Endothelial cell (in vitro differentiated cells): ENCODE measurements at regions not wholly inside any gene's neighbourhood (a gene's known extent, or its start where the extent isn't known, plus 50 kb on each side); places are given as distances from the start of the nearest gene placed in this dataset.

Experiments used
- DNase-seq: peaks from one replicate; pipeline ENCODE4 v3.0.0; 2021; ENCODE audit warnings: low spot score
- H3K27ac Mint-ChIP-seq: one replicate; pipeline ENCODE4 v1.8.0; 2021; ENCODE audit warnings: mixed read lengths, inconsistent platforms; ENCODE audit not compliant: unreplicated experiment
- H3K27me3 Mint-ChIP-seq: one replicate; pipeline ENCODE4 v1.8.0; 2021; ENCODE audit warnings: mild to moderate bottlenecking, moderate library complexity, mixed read lengths, inconsistent platforms; ENCODE audit not compliant: unreplicated experiment
- H3K36me3 Mint-ChIP-seq: one replicate; pipeline ENCODE4 v1.8.0; 2021; ENCODE audit warnings: mild to moderate bottlenecking, low read depth, mixed read lengths, inconsistent platforms; ENCODE audit not compliant: unreplicated experiment
- H3K4me1 Mint-ChIP-seq: one replicate; pipeline ENCODE4 v1.8.0; 2021; ENCODE audit warnings: mild to moderate bottlenecking, mixed read lengths, inconsistent platforms; ENCODE audit not compliant: unreplicated experiment
- H3K4me3 Mint-ChIP-seq: one replicate; pipeline ENCODE4 v1.8.0; 2021; ENCODE audit warnings: mild to moderate bottlenecking, mixed read lengths, inconsistent platforms; ENCODE audit not compliant: unreplicated experiment
- H3K9me3 Mint-ChIP-seq: one replicate; pipeline ENCODE4 v1.8.0; 2021; ENCODE audit warnings: mixed read lengths, inconsistent platforms; ENCODE audit not compliant: unreplicated experiment
- TF ChIP-seq, protein P1 (sequence below): fragments of 200-600 bp; sonication (generic); IDR thresholded peaks from one replicate; pipeline ENCODE4 v1.5.0; 2021; ENCODE audit warnings: antibody characterized with exemption; ENCODE audit not compliant: unreplicated experiment

DNA sequence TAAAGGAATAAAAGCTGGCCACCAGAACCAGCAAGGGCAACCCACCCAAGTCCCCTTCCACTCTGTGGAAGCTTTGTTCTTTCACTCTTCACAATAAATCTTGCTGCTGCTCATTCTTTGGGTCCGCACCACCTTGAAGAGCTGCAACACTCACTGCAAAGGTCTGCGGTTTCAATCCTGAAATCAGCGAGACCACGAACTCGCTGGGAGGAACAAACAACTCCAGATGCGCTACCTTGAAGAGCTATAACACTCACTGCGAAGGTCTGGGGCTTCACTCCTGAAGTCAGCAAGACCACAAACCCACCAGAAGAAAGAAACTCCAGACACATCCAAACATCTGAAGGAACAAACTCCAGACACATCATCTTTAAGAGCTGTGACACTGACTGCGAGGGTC is 365.2 kb upstream of the LUZP2 start:
- DNase-seq: no peak
- Mint-ChIP-seq H3K4me1 (peaks cover 15% of the 10 kb centered on the region), H3K27ac (no peak overlapping the region), H3K4me3 (no peak overlapping the region), H3K9me3 (no peaks in the 10 kb centered on the region), H3K36me3 (no peaks in the 10 kb centered on the region), H3K27me3 (no peaks in the 10 kb centered on the region)
- TF ChIP-seq, protein P1, sequence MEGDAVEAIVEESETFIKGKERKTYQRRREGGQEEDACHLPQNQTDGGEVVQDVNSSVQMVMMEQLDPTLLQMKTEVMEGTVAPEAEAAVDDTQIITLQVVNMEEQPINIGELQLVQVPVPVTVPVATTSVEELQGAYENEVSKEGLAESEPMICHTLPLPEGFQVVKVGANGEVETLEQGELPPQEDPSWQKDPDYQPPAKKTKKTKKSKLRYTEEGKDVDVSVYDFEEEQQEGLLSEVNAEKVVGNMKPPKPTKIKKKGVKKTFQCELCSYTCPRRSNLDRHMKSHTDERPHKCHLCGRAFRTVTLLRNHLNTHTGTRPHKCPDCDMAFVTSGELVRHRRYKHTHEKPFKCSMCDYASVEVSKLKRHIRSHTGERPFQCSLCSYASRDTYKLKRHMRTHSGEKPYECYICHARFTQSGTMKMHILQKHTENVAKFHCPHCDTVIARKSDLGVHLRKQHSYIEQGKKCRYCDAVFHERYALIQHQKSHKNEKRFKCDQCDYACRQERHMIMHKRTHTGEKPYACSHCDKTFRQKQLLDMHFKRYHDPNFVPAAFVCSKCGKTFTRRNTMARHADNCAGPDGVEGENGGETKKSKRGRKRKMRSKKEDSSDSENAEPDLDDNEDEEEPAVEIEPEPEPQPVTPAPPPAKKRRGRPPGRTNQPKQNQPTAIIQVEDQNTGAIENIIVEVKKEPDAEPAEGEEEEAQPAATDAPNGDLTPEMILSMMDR: no peak

DNA sequence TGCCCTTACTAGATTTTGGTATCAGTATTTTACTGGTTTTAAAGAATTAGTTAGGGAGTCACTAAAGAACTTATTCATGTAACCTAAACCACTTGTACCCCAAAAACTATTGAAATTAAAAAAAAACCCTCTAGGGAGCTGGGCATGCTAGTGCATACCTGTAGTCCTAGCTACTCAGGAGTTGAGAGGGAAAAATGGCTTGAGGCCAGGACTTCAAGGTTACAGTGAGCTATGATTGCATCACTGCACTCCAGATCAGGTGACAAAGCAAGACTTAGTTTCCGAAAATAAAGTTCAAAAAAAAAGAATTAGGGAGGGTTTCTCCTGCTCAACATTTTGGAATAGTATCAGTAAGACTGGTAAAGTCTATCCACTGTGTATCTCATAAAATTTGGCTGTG is 364.4 kb upstream of the LUZP2 start:
- Mint-ChIP-seq H3K36me3 (no peaks in the 10 kb centered on the region), H3K27me3 (no peaks in the 10 kb centered on the region), H3K27ac (no peak overlapping the region), H3K4me3 (no peak overlapping the region), H3K4me1 (peaks cover 13% of the 10 kb centered on the region), H3K9me3 (no peaks in the 10 kb centered on the region)
- DNase-seq: no peak
- TF ChIP-seq, protein P1: no peak

DNA sequence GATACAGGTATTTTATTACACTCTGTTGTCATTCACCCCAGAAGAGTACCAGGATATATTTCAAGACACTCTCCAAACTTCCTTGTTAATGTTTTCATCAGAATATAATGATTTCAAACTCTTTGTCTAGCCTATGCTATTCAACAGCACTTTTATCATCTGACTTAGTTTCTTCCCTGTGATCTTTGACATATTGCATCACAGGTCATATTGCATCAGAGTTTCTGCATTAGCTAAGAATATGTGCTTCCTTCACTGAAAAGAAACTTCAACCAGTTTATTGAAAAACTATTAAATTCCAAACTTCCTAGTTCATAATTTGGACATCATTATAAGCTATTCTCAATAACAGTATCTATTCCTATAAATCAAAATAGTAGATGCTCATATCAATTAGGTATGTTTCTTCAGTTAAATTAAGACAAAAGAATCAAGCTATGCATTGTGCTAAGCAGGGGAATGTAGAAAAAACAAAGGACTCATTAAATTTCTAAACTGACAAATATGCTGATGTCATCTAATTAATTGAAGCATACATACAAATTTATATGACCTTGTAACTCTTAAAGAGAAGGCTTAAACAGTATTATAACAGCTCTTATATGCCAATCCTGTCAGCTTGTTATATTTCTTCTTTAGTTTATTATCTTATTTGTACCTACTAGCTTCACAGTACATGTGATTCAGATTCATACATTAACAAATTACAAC is 361.8 kb upstream of the LUZP2 start:
- no peak for DNase-seq
- no peak overlapping the region for H3K27ac Mint-ChIP-seq

DNA sequence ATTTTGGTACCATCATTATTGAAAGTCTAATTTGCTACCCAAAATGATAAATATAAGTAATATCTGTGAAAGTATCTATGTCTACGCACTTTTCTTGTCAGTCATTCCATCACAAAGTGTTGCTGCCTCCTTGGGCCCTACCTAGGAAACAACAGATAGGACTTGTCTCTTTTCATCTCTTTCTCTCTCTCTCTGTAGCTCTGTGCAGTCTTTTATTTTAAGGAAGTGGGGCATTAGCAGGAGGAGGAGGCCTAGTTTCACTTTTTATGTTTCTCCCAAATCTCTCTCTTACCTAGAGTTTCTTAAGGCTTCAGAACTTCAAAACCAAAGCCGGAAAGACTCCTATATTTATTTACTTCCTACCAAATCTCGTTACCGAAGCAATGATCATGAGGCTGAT is 354.8 kb upstream of the LUZP2 start:
- Mint-ChIP-seq H3K27ac (no peak overlapping the region), H3K4me1 (peaks cover 3% of the 10 kb centered on the region)
- TF ChIP-seq, protein P1: no peak

More for the DNA sequence above, 361.8 kb upstream of the LUZP2 start:
- Mint-ChIP-seq H3K36me3 (no peaks in the 10 kb centered on the region), H3K27me3 (no peaks in the 10 kb centered on the region), H3K4me3 (no peak overlapping the region), H3K4me1 (peaks cover 4% of the 10 kb centered on the region), H3K9me3 (no peaks in the 10 kb centered on the region)
- TF ChIP-seq, protein P1: no peak

DNA sequence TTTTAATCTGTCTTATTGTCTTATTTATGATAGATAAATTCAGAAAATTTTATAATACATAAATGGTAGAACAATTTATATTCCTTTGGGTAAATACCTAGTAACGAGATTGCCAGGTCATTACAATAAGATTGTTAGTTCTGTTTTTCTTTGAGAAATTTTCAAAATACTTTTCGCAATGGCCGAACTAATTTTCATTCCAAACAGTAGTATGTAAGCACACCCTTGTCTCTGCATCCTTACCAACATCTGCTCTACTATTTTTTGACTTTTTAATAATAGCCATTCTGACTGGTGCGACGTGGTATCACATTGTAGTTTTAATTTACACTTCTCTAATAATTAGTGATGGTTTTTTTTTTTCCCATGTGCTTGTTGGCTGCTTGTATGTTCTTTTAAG is 351.4 kb upstream of the LUZP2 start:
- H3K27me3 Mint-ChIP-seq: no peaks in the 10 kb centered on the region
- TF ChIP-seq, protein P1: no peak
- H3K4me3 Mint-ChIP-seq: no peak overlapping the region
- DNase-seq: no peak
- no peaks in the 10 kb centered on the region for H3K4me1 Mint-ChIP-seq
- H3K9me3 Mint-ChIP-seq: no peaks in the 10 kb centered on the region
- H3K36me3 Mint-ChIP-seq: no peaks in the 10 kb centered on the region
- no peak overlapping the region for H3K27ac Mint-ChIP-seq

More for the DNA sequence above, 354.8 kb upstream of the LUZP2 start:
- no peak overlapping the region for H3K4me3 Mint-ChIP-seq
- DNase-seq: no peak
- H3K27me3 Mint-ChIP-seq: no peaks in the 10 kb centered on the region
- H3K36me3 Mint-ChIP-seq: no peaks in the 10 kb centered on the region
- H3K9me3 Mint-ChIP-seq: no peaks in the 10 kb centered on the region
